Lower leg skin (tissue), 3 donors: ENCODE measurements at regions not wholly inside any gene's neighbourhood (a gene's known extent, or its start where the extent isn't known, plus 50 kb on each side); places are given as distances from the start of the nearest gene placed in this dataset.

Source experiments
- POLR2A ChIP-seq, 2 donors: fragments of 450-650 bp; IDR thresholded peaks; one replicate each; pipeline ENCODE4 v1.6.1; 2016 to 2017; ENCODE audit warnings: antibody characterized with exemption in 2 of 2, mild to moderate bottlenecking in 1 of 2, moderate library complexity in 1 of 2
- TF ChIP-seq, protein P1 (sequence below), 3 donors: fragments of 450-650 bp; IDR thresholded peaks; one replicate each; pipeline ENCODE4 v1.5.1; 2016; ENCODE audit warnings: antibody characterized with exemption in 3 of 3, mild to moderate bottlenecking in 3 of 3, moderate library complexity in 2 of 3

- TF ChIP-seq, protein P1, sequence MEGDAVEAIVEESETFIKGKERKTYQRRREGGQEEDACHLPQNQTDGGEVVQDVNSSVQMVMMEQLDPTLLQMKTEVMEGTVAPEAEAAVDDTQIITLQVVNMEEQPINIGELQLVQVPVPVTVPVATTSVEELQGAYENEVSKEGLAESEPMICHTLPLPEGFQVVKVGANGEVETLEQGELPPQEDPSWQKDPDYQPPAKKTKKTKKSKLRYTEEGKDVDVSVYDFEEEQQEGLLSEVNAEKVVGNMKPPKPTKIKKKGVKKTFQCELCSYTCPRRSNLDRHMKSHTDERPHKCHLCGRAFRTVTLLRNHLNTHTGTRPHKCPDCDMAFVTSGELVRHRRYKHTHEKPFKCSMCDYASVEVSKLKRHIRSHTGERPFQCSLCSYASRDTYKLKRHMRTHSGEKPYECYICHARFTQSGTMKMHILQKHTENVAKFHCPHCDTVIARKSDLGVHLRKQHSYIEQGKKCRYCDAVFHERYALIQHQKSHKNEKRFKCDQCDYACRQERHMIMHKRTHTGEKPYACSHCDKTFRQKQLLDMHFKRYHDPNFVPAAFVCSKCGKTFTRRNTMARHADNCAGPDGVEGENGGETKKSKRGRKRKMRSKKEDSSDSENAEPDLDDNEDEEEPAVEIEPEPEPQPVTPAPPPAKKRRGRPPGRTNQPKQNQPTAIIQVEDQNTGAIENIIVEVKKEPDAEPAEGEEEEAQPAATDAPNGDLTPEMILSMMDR (IDR thresholded peaks at IDR 0.05) = no peak
- TF ChIP-seq POLR2A (IDR thresholded peaks at IDR 0.05) = no peak
Observed at GRCh38 chr6:155628306-155628705, 172.7 kb upstream of the NOX3 start.
